IMR-90 (cell line): ENCODE measurements at regions not wholly inside any gene's neighbourhood (a gene's known extent, or its start where the extent isn't known, plus 50 kb on each side); places are given as distances from the start of the nearest gene placed in this dataset.

Experiments used
- BHLHE40 ChIP-seq: fragments of 150-350 bp; IDR thresholded peaks from 2 replicates; pipeline ENCODE4 v1.6.1; 2016; ENCODE audit warnings: mild to moderate bottlenecking, low read depth, low read length
- CEBPB ChIP-seq: IDR thresholded peaks from 2 replicates; pipeline ENCODE4 v1.6.1; 2012; ENCODE audit warnings: low read depth, low read length, improper control_type of control experiment
- CHD1 ChIP-seq: IDR thresholded peaks from 2 replicates; pipeline ENCODE4 v1.6.1; 2012; ENCODE audit warnings: low read depth, low read length, improper control_type of control experiment
- CTCF ChIP-seq: conservative IDR thresholded peaks from 2 replicates; pipeline ENCODE4 v1.5.1; 2012; ENCODE audit warnings: mild to moderate bottlenecking, low read depth, low read length, improper control_type of control experiment
- MAZ ChIP-seq: IDR thresholded peaks from 2 replicates; pipeline ENCODE4 v1.6.1; 2012; ENCODE audit warnings: low read depth, mild to moderate bottlenecking, low read length, improper control_type of control experiment, moderate library complexity, borderline replicate concordance
- POLR2A ChIP-seq: IDR thresholded peaks from 2 replicates; pipeline ENCODE4 v1.6.1; 2012; ENCODE audit warnings: mild to moderate bottlenecking, low read depth, low read length
- RAD21 ChIP-seq: IDR thresholded peaks from 2 replicates; pipeline ENCODE4 v1.6.1; 2012; ENCODE audit warnings: low read length, improper control_type of control experiment
- RCOR1 ChIP-seq: IDR thresholded peaks from 2 replicates; pipeline ENCODE4 v1.6.1; 2012; ENCODE audit warnings: mild to moderate bottlenecking, low read length, improper control_type of control experiment; ENCODE audit not compliant: insufficient replicate concordance

- TF ChIP-seq POLR2A, result no peak
- TF ChIP-seq CTCF, result no peak
- TF ChIP-seq RAD21, result no peak
- no peak for TF ChIP-seq BHLHE40
- no peak for TF ChIP-seq CHD1
- no peak for TF ChIP-seq CEBPB
- no peak for TF ChIP-seq RCOR1
- no peak for TF ChIP-seq MAZ
Observed at GRCh38 chr18:43710135-43710534, 432.8 kb upstream of the SYT4 start.
